ENCODE measurements at regions not wholly inside any gene's neighbourhood (a gene's known extent, or its start where the extent isn't known, plus 50 kb on each side); places are given as distances from the start of the nearest gene placed in this dataset.

- TF ChIP-seq POLR2AphosphoS5 (IDR thresholded peaks at IDR 0.05; ENCODE audit: low read depth, low read length), result no peak
- TF ChIP-seq REST (IDR thresholded peaks at IDR 0.05; ENCODE audit: insufficient read depth in 1 of 2, low read depth in 2 of 2, low read length in 2 of 2), result no peak
- no peak for TF ChIP-seq SIN3A (IDR thresholded peaks at IDR 0.05; ENCODE audit: borderline replicate concordance, insufficient read depth, low read length)
- TF ChIP-seq TAF1 (IDR thresholded peaks at IDR 0.05; ENCODE audit: borderline replicate concordance, insufficient read depth, low read length), result no peak
- no peak for TF ChIP-seq FOXP2 (optimal IDR thresholded peaks at IDR 0.05; ENCODE audit: borderline replicate concordance, extremely low read depth, extremely low read length, insufficient read depth)
Observed at GRCh38 chr2:120862201-120863060, 126.8 kb downstream of the GLI2 start.
